ENCODE measurements at regions not wholly inside any gene's neighbourhood (a gene's known extent, or its start where the extent isn't known, plus 50 kb on each side); places are given as distances from the start of the nearest gene placed in this dataset.

GRCh38 chr6:14590586-14590985 lies 473.0 kb downstream of the CD83 start:
- no peak for TF ChIP-seq GATA2 (IDR thresholded peaks at IDR 0.05; ENCODE audit: low read depth, low read length)
- no peak for TF ChIP-seq GATA3 (IDR thresholded peaks at IDR 0.05; ENCODE audit: low read depth, low read length)
